ENCODE measurements at regions not wholly inside any gene's neighbourhood (a gene's known extent, or its start where the extent isn't known, plus 50 kb on each side); places are given as distances from the start of the nearest gene placed in this dataset.

- Histone ChIP-seq H3K4me1 (ENCODE audit: control insufficient read depth, extremely low read depth, insufficient read depth, low read length) (peaks cover 13% of the 10 kb centered on the region), H3K36me3 (ENCODE audit: control insufficient read depth in 2 of 2, extremely low read depth in 1 of 2, insufficient read depth in 2 of 2, low read length in 2 of 2) (no peaks in the 10 kb centered on the region), H3K9me3 (replicated peaks; ENCODE audit: control insufficient read depth, insufficient read depth, low read length) (no peaks in the 10 kb centered on the region), H4K20me1 (replicated peaks; ENCODE audit: control insufficient read depth, extremely low read depth, insufficient read depth, low read length) (no peaks in the 10 kb centered on the region), H3K27me3 (ENCODE audit: control insufficient read depth in 2 of 2, insufficient read depth in 2 of 2, low read length in 2 of 2) (no peaks in the 10 kb centered on the region), H3K9me1 (replicated peaks; ENCODE audit: control insufficient read depth, extremely low read depth, insufficient read depth, low read length) (no peaks in the 10 kb centered on the region), H3K4me3 (replicated peaks in 1 of 3; ENCODE audit: insufficient read depth in 1 of 3, low read depth in 1 of 3, low read length in 3 of 3) (no peak overlapping the region), H3K9ac (replicated peaks; ENCODE audit: extremely low read depth, insufficient read depth, low read length) (no peak overlapping the region), H3K79me2 (ENCODE audit: control insufficient read depth, insufficient read depth, low read length) (no peaks in the 10 kb centered on the region), H2AFZ (ENCODE audit: low read depth, low read length) (no peak overlapping the region), H3K27ac (ENCODE audit: insufficient read depth, low read depth, low read length) (no peak overlapping the region), H3K4me2 (ENCODE audit: insufficient read depth, low read length) (no peak overlapping the region)
- ChIA-PET POLR2A (no interaction called here), CTCF (interaction anchor here (1.2 kb wide), 1 partner anchor 277 kb away, joined by 3 read pairs; no protein-coding TSS in a partner anchor)
- FAIRE-seq (no peak), DNase-seq (ENCODE audit: low read depth, low spot score) (peak; percentile 1)
- dilution Hi-C loops (cut with MboI; ENCODE audit: extremely low pct_ligation_motif_present, low sequenced_read_pairs) = no loop called here
- BruUV-seq (replicated peaks) = no TSS peak
- intact Hi-C loops (cut with micrococcal nuclease) = no loop called here
- TF ChIP-seq GATA2 (IDR thresholded peaks at IDR 0.05; ENCODE audit: insufficient read depth, insufficient read length, low read depth, low read length) (no peak), EZH2 (IDR thresholded peaks at IDR 0.05; ENCODE audit: borderline replicate concordance, low read depth, low read length, severe bottlenecking) (no peak), MYC (IDR thresholded peaks at IDR 0.05; ENCODE audit: low read depth, low read length) (no peak), POLR2A (IDR thresholded peaks at IDR 0.05; ENCODE audit: low read depth, low read length) (no peak), JUN (IDR thresholded peaks at IDR 0.05; ENCODE audit: borderline replicate concordance, insufficient read depth, insufficient read length, low read depth) (no peak), CTCF (IDR thresholded peaks at IDR 0.05; ENCODE audit: extremely low read depth in 1 of 2, insufficient read depth in 1 of 2, low read depth in 1 of 2, low read length in 2 of 2) (no peak), FOS (IDR thresholded peaks at IDR 0.05; ENCODE audit: borderline replicate concordance, insufficient read depth, low read length) (no peak), MAX (IDR thresholded peaks at IDR 0.05; ENCODE audit: insufficient read depth, insufficient read length) (no peak), POLR2AphosphoS5 (IDR thresholded peaks at IDR 0.05; ENCODE audit: insufficient read depth, low read depth, low read length) (no peak)
Observed at GRCh38 chr15:35167675-35168074, 82.6 kb upstream of the NANOGP8 start.

Data from endothelial cell of umbilical vein (primary cell).